Amygdala (tissue), 56 donors: ENCODE measurements at regions not wholly inside any gene's neighbourhood (a gene's known extent, or its start where the extent isn't known, plus 50 kb on each side); places are given as distances from the start of the nearest gene placed in this dataset.
"Not testable (repeated sequence)": the region's sequence is repeated elsewhere in the genome, so short reads cannot be mapped to it uniquely, and the experiment has no call there.

Source experiments
- DNase-seq, 56 donors: peaks; one replicate each; lab custom pipeline; 2025; lab: John Stamatoyannopoulos, UW

DNA sequence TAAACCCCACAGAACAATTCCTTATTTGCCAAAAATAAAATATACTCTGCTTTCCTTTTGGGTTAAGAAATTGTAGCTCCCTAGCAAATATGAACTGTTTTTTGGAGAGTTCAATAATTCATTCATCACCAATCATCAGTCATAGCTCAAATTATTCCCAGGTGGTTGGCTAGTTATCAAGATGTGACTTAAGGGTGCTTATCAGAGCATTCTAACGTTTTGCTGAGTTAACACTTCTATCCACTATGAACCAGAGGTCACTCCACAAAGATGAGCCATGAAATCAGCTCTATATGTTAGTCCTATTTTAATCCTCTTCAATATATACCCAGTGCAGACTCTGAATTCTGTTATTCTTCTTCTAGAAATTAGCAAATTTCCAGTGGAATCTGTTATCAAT, 379.1 kb downstream of the TENT5A start:
- DNase-seq = no peak

DNA sequence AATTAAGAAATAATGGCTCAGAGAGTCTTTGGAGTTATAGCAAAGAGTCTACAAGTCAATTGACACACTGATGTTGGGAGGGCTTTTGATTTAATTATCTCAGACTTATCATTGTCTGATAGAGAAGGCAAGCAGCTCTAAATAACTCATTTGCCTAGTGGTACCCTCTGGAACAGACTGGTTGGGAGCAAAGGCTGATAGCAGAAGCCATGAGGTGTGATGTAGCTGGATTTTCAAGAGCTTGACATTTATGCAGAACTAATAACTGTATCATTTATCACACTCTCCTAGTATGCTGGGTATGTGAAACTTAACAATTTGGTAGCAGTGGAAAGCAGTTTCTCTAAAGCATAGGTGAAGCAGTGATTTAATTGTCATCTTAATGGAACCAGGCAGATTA, 380.6 kb downstream of the TENT5A start:
- no peak for DNase-seq

DNA sequence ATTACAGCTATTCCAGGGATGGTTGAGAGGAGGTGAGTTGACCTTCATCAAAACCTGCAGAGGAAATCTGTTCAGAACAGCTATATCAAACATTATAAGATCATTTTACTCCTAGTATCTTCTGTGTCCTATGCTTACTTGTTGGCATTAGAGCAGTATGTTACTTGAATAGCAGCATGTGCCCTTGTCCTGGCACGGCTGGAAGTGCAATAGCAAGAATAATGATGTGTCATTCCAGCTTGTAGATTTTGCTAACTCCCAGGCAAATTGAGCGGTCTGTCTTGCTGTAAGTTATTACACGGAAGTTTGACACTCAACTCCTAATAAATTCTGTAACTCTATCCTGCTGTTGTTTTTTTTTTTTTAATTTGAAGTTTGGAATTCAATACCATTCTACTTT, 385.5 kb downstream of the TENT5A start:
- DNase-seq = no peak

DNA sequence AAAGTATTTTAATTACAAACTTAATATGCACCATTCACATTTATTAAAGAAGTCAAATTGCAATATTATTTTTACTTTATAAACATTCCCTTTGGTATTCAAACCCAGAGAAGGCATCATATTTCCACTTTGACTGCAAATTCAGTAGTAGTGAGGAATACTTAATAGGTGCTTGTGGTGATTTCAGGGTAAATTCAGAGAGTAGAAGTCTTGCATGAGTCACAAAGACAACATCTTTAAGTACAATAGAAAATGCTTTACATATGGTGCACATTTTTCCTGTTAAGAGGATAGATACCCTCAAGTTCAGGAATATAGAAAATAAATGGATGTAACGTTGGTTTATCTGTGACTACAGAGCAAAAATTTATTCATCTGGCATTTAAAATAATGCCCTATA, 390.2 kb downstream of the TENT5A start:
- no peak for DNase-seq

DNA sequence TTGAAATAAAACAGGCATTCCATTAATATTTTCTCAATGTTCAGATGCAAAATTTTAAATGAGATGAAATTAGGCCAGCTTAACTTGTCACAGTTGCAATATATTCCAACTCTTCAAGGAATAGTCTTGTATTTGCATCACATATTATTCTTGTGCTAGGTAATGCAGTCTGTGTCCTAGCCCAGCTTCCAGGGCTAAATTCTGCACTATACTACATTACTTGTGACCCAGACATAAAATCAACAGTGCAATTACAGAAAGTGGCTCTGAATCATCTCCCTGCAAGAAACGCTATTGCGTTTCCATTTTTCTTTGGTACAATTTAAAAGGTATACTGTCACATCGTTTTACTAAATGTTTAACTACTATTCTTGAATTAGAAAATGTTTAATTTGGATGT, 399.2 kb downstream of the TENT5A start:
- DNase-seq = no peak

DNA sequence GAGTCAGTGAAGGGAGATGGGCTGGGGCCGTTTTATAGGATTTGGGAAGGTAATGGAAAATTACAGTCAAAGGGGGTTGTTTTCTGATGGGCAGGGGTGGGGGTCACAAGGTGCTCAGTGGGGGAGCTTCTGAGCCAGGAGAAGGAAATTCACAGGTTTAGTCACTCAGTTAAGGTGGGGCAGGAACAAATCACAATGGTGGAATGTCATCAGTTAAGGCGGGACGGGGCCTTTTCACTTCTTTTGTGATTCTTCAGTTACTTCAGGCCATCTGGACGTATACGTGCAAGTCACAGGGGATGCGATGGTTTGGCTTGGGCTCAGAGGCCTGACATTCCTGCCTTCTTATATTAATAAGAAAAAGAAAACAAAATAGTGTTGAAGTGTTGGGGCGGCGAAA, 408.5 kb downstream of the TENT5A start:
- DNase-seq = not testable (repeated sequence)

DNA sequence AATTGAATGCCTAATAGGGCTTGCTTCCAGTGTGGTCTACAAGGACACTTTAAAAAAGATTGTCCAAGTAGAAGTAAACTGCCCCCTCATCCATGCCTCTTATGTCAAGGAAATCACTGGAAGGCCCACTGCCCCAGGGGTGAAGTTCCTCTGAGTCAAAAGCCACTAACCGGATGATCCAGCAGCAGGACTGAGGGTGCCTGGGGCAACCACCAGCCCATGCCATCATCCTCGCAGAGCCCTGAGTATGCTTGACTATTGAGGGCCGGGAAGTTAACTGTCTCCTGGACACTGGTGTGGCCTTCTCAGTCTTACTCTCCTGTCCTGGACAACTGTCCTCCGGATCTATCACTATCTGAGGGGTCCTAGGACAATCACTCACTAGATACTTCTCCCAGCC, 411.5 kb downstream of the TENT5A start:
- no peak for DNase-seq

DNA sequence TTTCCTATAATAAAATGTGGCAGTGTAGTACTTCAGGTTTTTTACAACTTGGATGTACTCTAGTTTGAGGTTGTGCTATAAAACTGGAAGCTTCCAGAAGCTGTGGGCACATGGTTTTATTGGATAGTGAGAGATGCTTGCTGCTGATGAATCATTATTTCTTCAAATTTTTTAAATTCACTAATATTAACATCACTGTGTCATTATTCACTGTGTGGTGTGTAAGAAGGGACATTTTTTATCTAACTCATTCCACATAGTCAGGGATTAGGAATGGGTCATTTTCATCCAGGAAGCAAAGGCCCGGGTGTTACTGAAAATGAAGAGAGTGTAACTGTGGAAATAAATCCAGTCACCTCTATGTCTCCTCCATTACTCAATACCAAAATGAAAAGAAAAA, 421.0 kb downstream of the TENT5A start:
- DNase-seq = no peak

DNA sequence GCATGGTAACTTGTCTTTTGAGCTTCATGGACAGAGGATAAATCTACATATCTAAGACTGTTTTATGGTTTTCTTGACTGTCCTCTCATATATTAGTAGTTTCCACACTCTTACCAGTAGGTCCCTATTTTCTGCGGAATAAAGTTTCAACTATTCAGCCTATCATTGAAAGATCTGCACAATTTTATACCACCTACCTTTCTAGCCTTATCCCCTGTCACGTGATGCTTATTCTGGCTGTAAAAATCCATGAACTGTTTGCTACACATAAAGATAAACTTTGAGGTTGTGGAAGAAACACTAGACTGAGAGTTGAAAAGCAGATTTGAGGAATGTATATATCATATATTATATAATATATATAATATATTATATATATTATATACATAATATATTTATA, 423.8 kb downstream of the TENT5A start:
- DNase-seq = no peak

DNA sequence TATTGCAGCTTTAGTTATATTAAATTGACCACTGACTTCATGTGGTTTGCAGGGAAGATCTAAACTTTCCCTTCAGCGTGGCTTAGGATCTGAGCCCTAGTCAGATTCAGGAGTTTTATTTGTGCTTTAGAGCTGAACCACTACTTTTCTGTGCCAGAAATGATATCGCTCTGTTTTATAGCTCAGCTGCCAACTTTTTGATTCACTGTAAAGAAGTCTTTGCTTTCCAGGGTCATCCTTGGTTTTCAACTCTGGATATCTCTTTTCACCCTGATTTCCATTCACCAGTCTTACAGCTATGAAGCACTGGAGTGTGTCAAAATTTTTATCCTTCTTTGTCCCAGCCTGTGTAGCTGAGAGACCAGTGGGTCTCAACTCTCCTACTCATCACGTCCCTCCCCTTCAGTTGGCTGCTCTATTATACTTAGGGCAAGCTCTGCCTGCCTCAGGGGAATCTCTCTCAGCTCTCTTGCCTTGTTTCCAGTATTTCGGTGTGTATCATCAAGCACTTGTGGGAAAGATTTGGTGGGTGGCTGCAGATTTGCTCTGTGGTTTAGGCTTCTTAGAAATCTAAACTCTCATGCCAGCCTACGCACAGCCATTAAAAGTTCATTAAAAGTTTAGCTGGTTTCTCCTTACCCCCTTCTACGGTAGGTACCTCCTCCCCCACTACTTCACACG, 425.5 kb downstream of the TENT5A start:
- no peak for DNase-seq

DNA sequence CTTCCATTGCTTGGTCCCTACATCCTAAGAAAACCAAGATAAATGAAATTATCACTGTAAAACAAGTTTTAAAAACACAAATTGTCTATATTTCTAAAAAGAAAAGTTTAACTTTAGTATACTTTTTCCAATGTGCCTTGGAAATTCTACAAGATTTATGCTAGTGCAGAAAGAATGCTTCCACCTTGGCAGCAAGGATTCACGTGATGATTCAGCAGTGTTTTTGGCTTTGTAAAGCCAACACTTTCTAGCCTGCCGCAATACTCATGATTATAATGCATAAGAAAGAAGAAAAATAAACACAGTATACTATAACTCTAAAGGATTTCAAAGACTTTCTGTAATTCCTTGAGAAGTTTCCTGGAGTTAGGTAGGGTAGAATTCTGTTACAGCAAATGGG, 442.7 kb downstream of the TENT5A start:
- DNase-seq = no peak

DNA sequence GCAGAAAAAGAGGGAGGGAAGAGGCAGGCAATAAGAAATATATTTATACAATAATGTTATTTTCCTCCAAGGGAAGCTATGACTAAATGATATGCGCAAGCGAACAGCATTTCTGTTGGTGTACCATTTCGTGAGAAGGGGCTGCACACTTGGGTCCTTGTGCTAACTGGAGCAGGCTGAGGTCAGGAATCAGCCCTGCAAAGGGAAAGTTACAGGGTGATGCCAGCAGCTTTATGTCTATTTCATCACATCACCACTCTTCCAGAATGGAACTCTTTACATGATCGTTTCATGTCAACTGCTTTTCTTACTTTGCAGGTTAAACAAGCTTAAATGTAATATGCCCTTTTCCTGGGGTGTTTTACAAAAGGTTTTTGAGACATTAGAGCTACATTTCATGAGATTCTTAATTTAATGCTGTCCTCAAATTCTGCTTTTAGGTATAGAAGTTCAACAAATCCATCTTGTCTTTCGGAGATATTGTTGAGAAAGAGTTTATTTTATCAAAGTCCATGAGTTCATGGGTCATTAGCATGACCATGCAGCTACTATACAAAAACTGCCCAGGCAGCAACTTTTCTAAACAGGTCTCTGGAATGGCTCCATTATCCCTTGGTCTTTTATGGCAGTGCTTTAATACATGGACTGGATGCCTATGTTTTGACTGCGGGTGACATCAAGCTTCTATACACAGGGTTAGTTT, 443.8 kb downstream of the TENT5A start:
- no peak for DNase-seq

DNA sequence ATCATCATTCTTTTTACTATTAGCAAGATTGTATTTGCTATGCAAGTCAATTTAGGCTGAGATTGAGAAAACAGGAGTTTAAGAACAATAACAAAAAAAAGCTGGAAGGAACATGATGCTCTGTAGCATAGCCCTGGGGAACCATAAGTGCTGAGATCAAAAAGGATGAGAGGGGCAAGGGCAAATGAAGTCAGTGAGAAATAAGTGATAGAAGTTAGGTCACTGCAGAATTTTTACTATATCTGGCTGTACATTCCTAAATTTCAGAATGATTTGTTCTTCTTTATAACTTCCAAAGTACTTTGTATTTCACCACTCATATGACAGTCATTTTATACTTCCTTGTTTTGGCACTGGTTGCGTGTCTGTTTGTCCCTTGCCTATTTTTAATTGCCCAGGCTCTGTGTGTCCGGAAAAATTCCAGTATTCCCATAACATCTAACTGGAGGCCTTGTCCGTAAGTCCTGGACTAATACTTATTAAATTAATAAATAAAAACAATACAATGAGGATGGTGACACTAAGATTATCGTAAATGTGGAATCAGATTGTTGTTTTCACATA, 444.7 kb downstream of the TENT5A start:
- DNase-seq = no peak

DNA sequence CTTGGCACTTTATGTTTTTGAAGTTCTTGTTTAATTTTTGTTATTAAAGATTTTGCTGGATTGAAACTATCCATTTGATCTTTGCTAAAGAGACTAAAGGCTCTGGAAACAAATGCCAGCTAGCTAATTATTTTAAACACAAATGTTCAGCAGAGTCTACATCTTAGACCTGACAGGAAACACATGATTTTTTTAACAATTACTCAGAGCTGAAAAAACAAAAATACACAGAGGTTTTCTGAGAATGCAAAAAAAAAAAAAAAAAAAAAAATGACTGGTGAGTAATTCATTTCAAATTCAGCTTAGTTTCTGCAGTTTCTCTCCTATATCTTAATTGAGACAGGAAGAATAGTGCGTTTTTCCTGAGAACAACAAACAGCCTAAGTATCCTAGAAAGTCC, 448.0 kb downstream of the TENT5A start:
- no peak for DNase-seq

DNA sequence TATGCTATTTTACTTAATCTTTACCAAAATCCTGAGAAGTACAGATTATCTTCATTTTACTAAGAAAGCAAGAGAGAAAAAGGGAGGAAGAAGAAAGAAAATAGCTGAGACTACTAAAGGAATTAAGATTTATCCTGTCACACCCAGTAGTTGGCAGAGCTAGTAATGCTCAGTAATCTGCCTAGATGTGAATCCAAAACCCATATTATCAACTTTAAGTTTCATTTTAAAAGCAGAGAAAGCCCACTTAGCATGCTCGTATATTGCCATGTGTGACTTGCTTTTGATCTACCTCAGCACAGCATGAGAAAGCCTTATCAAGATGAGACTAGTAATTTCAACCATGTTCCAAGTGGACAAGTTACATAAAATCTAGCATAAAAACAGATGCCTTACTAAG, 451.5 kb downstream of the TENT5A start:
- no peak for DNase-seq

DNA sequence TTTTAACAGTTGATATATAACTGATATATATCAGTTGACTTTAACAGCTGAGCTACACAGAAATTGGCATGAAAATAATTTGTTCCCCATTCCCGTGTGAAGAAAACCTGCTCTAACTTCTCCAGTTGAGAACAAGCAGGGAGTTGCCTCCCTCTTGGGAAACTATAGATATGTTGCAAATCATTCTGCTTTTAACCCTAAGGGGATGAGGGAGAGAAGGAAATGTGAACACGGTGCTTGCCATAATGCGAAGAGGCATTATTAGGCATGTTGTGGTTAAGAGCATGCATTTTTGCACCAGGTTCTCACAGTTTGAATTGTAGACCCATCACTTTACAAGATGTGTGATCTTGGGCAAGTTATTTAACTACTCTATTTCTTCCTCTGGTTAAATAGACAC, 453.7 kb downstream of the TENT5A start:
- no peak for DNase-seq

DNA sequence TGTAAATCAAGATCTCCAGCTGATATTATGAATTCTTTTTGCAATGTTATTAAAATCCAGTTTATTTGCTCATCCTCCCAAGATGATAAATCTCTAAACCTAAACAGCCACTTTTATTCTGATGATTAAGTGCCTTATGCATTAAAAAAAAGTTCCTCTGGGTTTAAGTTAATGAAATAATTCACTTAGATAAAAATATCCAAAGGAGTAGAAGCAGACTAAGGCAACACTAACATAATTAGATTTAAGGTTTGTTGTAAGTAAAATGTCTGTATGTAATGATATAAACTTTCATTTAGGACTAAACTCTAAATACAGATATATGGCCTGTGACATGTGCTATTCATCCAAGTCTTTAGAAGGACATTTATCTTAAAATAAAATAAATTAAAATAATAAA, 457.2 kb downstream of the TENT5A start:
- no peak for DNase-seq

DNA sequence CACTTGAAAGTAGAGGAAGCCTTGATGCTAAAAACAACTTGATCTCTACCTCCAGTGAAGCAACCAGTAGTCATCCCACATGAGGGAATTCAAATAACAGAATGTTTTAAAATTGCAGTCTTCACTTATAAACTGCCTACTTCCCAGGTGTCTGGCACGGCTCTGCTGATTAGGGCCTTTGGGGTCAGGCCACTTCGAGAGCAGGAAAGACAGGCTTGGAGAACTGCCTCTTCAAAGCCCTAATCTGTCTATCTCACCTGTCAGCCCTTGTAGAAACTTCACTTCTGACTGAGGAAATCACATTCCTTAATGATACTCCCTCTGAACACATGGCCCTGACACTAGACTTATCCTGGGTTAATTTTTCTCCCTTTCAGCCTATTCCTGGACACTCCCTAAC, 458.6 kb downstream of the TENT5A start:
- no peak for DNase-seq

DNA sequence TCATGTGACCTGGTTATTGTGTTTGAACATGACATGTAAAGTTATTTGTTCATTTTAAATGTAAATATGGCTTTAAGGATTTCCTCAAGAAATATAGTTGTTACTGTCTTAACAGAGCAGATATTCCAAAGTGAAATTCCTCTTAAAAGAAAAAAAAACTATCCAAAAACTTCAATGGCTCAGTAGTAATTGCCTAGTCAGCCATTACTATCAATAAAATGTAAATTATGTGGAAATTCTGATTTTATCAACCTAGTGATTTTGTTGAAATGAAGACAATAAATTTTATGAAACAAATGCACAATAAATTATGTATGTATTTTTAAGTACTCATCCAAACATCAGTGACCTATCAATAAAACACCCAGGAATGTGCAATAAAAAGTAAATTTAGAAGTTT, 463.3 kb downstream of the TENT5A start:
- no peak for DNase-seq

DNA sequence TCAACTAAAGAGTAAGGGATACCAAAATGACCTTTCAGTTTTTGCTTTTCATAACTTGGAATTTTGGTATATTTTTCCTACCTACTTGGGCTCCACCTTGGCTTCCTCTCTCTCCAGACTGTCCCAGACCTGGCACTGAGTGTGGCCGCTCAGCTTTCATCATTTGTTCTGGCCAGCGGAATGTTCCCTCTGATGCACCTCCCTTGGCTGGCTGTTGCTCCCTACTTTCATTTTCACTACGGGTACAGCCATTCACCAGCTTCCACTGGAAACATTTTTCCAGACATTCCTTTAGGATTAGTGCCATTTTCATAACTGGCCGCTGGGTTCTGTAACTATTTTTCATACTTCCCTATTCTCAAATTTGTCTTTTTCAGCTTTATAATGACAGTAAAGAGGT, 487.4 kb downstream of the TENT5A start:
- DNase-seq = no peak

DNA sequence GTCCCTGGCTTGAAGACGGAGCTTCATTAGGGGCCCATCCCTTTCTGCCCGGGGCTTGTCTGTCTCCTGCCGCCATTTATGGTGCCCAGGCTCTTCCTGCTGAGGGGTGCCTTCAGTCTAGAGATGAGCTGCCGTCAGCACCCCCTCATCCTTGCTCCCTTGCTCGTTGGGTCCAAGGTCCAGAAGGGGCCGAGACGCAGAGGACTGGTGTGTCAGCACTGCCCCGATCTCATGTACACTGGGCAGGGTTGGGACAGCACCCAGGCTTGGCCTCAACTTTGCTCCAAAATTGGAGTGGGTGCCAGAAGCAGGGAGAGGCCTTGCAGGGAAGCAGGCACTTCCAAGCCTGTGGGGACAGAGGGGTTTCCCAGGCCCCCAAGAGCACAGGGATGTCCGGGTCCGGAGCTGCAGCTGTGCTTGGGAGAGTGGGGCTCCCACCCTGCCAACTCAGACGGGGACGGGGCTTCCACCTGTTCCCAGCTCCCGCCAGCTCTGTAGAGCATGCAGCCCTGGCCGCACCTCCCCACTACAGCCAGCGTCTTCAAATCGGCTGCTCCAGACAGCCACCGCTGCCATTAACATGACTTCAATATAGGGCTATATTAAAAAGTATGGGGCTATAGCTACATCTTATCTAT, 488.8 kb downstream of the TENT5A start:
- no peak for DNase-seq

DNA sequence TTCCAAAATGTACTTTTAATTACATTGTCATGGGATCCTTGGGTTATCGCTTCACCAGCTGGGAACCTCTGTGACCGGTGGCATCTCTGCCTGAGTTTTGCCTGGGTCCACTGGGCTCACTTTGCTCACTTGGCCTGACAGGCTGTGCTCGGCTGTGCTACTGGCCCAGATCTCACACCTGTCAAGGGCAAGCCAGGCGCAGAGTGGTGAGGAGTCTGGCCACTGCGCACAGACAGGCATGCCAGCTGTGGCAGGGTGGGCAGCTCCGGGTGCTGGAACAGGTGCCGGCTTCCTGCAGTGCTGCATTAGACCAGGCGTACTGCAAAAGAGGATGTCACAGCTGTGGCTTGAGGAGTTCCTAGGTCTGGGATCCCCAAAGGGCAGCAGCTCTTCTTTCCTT, 489.8 kb downstream of the TENT5A start:
- DNase-seq = no peak
